H1 (cell line): ENCODE measurements at regions not wholly inside any gene's neighbourhood (a gene's known extent, or its start where the extent isn't known, plus 50 kb on each side); places are given as distances from the start of the nearest gene placed in this dataset.

Experiments
- FOSL1 ChIP-seq: IDR thresholded peaks from 2 replicates; pipeline ENCODE4 v1.6.1; 2011; ENCODE audit warnings: mild to moderate bottlenecking, low read depth, low read length, moderate library complexity; ENCODE audit not compliant: insufficient read depth
- TAF1 ChIP-seq: IDR thresholded peaks from 2 replicates; pipeline ENCODE4 v1.6.1; 2011; ENCODE audit warnings: mild to moderate bottlenecking, low read depth, low read length
- TBP ChIP-seq: IDR thresholded peaks from 2 replicates; pipeline ENCODE4 v1.6.1; 2011; ENCODE audit warnings: low read depth, low read length, improper control_type of control experiment
- TF ChIP-seq, protein P1 (sequence below): fragments of 300-600 bp; sonication (generic); IDR thresholded peaks from 2 replicates; pipeline ENCODE4 v1.7.1; 2012; ENCODE audit warnings: low read length, moderate library complexity, mild to moderate bottlenecking, inconsistent platforms; ENCODE audit not compliant: insufficient replicate concordance

GRCh38 chr22:48897645-48898370 lies 929.9 kb downstream of the BRD1 start (continued):
- TF ChIP-seq, protein P1, sequence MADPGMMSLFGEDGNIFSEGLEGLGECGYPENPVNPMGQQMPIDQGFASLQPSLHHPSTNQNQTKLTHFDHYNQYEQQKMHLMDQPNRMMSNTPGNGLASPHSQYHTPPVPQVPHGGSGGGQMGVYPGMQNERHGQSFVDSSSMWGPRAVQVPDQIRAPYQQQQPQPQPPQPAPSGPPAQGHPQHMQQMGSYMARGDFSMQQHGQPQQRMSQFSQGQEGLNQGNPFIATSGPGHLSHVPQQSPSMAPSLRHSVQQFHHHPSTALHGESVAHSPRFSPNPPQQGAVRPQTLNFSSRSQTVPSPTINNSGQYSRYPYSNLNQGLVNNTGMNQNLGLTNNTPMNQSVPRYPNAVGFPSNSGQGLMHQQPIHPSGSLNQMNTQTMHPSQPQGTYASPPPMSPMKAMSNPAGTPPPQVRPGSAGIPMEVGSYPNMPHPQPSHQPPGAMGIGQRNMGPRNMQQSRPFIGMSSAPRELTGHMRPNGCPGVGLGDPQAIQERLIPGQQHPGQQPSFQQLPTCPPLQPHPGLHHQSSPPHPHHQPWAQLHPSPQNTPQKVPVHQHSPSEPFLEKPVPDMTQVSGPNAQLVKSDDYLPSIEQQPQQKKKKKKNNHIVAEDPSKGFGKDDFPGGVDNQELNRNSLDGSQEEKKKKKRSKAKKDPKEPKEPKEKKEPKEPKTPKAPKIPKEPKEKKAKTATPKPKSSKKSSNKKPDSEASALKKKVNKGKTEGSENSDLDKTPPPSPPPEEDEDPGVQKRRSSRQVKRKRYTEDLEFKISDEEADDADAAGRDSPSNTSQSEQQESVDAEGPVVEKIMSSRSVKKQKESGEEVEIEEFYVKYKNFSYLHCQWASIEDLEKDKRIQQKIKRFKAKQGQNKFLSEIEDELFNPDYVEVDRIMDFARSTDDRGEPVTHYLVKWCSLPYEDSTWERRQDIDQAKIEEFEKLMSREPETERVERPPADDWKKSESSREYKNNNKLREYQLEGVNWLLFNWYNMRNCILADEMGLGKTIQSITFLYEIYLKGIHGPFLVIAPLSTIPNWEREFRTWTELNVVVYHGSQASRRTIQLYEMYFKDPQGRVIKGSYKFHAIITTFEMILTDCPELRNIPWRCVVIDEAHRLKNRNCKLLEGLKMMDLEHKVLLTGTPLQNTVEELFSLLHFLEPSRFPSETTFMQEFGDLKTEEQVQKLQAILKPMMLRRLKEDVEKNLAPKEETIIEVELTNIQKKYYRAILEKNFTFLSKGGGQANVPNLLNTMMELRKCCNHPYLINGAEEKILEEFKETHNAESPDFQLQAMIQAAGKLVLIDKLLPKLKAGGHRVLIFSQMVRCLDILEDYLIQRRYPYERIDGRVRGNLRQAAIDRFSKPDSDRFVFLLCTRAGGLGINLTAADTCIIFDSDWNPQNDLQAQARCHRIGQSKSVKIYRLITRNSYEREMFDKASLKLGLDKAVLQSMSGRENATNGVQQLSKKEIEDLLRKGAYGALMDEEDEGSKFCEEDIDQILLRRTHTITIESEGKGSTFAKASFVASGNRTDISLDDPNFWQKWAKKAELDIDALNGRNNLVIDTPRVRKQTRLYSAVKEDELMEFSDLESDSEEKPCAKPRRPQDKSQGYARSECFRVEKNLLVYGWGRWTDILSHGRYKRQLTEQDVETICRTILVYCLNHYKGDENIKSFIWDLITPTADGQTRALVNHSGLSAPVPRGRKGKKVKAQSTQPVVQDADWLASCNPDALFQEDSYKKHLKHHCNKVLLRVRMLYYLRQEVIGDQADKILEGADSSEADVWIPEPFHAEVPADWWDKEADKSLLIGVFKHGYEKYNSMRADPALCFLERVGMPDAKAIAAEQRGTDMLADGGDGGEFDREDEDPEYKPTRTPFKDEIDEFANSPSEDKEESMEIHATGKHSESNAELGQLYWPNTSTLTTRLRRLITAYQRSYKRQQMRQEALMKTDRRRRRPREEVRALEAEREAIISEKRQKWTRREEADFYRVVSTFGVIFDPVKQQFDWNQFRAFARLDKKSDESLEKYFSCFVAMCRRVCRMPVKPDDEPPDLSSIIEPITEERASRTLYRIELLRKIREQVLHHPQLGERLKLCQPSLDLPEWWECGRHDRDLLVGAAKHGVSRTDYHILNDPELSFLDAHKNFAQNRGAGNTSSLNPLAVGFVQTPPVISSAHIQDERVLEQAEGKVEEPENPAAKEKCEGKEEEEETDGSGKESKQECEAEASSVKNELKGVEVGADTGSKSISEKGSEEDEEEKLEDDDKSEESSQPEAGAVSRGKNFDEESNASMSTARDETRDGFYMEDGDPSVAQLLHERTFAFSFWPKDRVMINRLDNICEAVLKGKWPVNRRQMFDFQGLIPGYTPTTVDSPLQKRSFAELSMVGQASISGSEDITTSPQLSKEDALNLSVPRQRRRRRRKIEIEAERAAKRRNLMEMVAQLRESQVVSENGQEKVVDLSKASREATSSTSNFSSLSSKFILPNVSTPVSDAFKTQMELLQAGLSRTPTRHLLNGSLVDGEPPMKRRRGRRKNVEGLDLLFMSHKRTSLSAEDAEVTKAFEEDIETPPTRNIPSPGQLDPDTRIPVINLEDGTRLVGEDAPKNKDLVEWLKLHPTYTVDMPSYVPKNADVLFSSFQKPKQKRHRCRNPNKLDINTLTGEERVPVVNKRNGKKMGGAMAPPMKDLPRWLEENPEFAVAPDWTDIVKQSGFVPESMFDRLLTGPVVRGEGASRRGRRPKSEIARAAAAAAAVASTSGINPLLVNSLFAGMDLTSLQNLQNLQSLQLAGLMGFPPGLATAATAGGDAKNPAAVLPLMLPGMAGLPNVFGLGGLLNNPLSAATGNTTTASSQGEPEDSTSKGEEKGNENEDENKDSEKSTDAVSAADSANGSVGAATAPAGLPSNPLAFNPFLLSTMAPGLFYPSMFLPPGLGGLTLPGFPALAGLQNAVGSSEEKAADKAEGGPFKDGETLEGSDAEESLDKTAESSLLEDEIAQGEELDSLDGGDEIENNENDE = no peak
- TF ChIP-seq TAF1 (no peak), FOSL1 (no peak), TBP (no peak)
